H1 (cell line): ENCODE measurements at regions not wholly inside any gene's neighbourhood (a gene's known extent, or its start where the extent isn't known, plus 50 kb on each side); places are given as distances from the start of the nearest gene placed in this dataset.

Source experiments
- ATF3 ChIP-seq: IDR thresholded peaks from 2 replicates; pipeline ENCODE4 v1.6.1; 2011; ENCODE audit warnings: low read depth, mild to moderate bottlenecking, low read length; ENCODE audit not compliant: insufficient read depth
- CEBPB ChIP-seq: IDR thresholded peaks from 2 replicates; pipeline ENCODE4 v1.6.1; 2012; ENCODE audit warnings: low read depth, low read length
- CTCF ChIP-seq, 3 experiments: IDR thresholded peaks; 1 replicate in 2 of 3; 2 replicates in 1 of 3; pipeline versions ENCODE4 v1.5.1 to v1.6.1; 2011; ENCODE audit warnings: low read length in 3 of 3, mild to moderate bottlenecking in 3 of 3, inconsistent platforms in 2 of 3, low read depth in 1 of 3, moderate library complexity in 1 of 3; ENCODE audit not compliant: insufficient read depth in 1 of 3; ENCODE audit errors: control extremely low read depth in 1 of 3
- POLR2A ChIP-seq, 2 experiments: IDR thresholded peaks; 1 replicate in 1 of 2; 2 replicates in 1 of 2; pipeline ENCODE4 v1.6.1; 2011; ENCODE audit warnings: low read depth in 2 of 2, low read length in 2 of 2, mild to moderate bottlenecking in 2 of 2; ENCODE audit errors: control extremely low read depth in 1 of 2
- POLR2AphosphoS5 ChIP-seq: IDR thresholded peaks from 2 replicates; pipeline ENCODE4 v1.6.1; 2011; ENCODE audit warnings: low read depth, low read length
- RAD21 ChIP-seq, 2 experiments: IDR thresholded peaks in 1 of 2; conservative IDR thresholded peaks in 1 of 2; 2 replicates each; pipeline ENCODE4 v1.6.1; 2011; ENCODE audit warnings: low read depth in 2 of 2, low read length in 2 of 2, improper control_type of control experiment in 1 of 2, inconsistent platforms in 1 of 2, mild to moderate bottlenecking in 1 of 2, moderate library complexity in 1 of 2
- RNF2 ChIP-seq: fragments of 200-900, 300-1000 bp; sonication (generic); IDR thresholded peaks from 2 replicates; pipeline ENCODE4 v1.7.1; 2016; ENCODE audit warnings: borderline replicate concordance, low read depth, mild to moderate bottlenecking, antibody characterized with exemption, low read length; ENCODE audit not compliant: poor library complexity, severe bottlenecking; ENCODE audit errors: missing control alignments
- YY1 ChIP-seq: IDR thresholded peaks from 2 replicates; pipeline ENCODE4 v1.6.1; 2011; ENCODE audit warnings: low read depth, mild to moderate bottlenecking, low read length

GRCh38 chr7:153457746-153458145, 594.5 kb upstream of the DPP6 start:
- TF ChIP-seq CTCF (IDR thresholded peaks at IDR 0.05; ENCODE audit: control extremely low read depth in 1 of 3, insufficient read depth in 1 of 3, low read depth in 1 of 3, low read length in 3 of 3) (no peak), POLR2AphosphoS5 (no peak), ATF3 (no peak), POLR2A (IDR thresholded peaks at IDR 0.05; ENCODE audit: control extremely low read depth in 1 of 2, low read depth in 2 of 2, low read length in 2 of 2) (no peak), YY1 (no peak), RNF2 (no peak), CEBPB (no peak), RAD21 (IDR thresholded peaks at IDR 0.05 in 1 of 2, conservative IDR thresholded peaks at IDR 0.05 in 1 of 2; ENCODE audit: low read depth in 2 of 2, low read length in 2 of 2) (no peak)
